Immature natural killer cell (primary cell): ENCODE measurements at regions not wholly inside any gene's neighbourhood (a gene's known extent, or its start where the extent isn't known, plus 50 kb on each side); places are given as distances from the start of the nearest gene placed in this dataset.
"Not testable (repeated sequence)": the region's sequence is repeated elsewhere in the genome, so short reads cannot be mapped to it uniquely, and the experiment has no call there.

Experiments used
- DNase-seq, 3 donors: peaks; one replicate each; pipeline ENCODE4 v3.0.0; 2022; ENCODE audit warnings: mixed read lengths in 1 of 3
- H3K27ac Mint-ChIP-seq, 6 donors: one replicate each; pipeline ENCODE4 v1.8.0; 2020; ENCODE audit warnings: mixed read lengths in 6 of 6, mild to moderate bottlenecking in 5 of 6, inconsistent platforms in 4 of 6, moderate library complexity in 3 of 6
- H3K27me3 Mint-ChIP-seq, 3 donors: one replicate each; pipeline ENCODE4 v1.8.0; 2020 to 2021; ENCODE audit warnings: low read depth in 3 of 3, mild to moderate bottlenecking in 3 of 3, mixed read lengths in 3 of 3, moderate library complexity in 3 of 3, inconsistent platforms in 1 of 3
- H3K36me3 Mint-ChIP-seq, 3 donors: one replicate each; pipeline ENCODE4 v1.8.0; 2020; ENCODE audit warnings: mixed read lengths in 3 of 3, inconsistent platforms in 2 of 3, mild to moderate bottlenecking in 2 of 3
- H3K4me1 Mint-ChIP-seq, 2 donors: one replicate each; pipeline ENCODE4 v1.8.0; 2020; ENCODE audit warnings: inconsistent platforms in 2 of 2, mild to moderate bottlenecking in 2 of 2, mixed read lengths in 2 of 2, moderate library complexity in 1 of 2
- H3K4me3 Mint-ChIP-seq, 5 donors: one replicate each; pipeline ENCODE4 v1.8.0; 2020; ENCODE audit warnings: mild to moderate bottlenecking in 5 of 5, mixed read lengths in 5 of 5, inconsistent platforms in 3 of 5, moderate library complexity in 3 of 5
- H3K9me3 Mint-ChIP-seq, 6 donors: one replicate each; pipeline ENCODE4 v1.8.0; 2020; ENCODE audit warnings: mild to moderate bottlenecking in 6 of 6, mixed read lengths in 6 of 6, inconsistent platforms in 4 of 6, moderate library complexity in 3 of 6

GRCh38 chr12:58009405-58010195 lies 68.2 kb downstream of the ATP23 start:
- H3K36me3 Mint-ChIP-seq = no peaks in the 10 kb centered on the region
- peaks cover 0 to 6% (median 0%) of the 10 kb centered on the region in 6 donors for H3K9me3 Mint-ChIP-seq
- peaks cover 0 to 5% (median under 1%) of the 10 kb centered on the region in 3 donors for H3K27me3 Mint-ChIP-seq
- no peak for DNase-seq
- H3K4me1 Mint-ChIP-seq = no peaks in the 10 kb centered on the region
- H3K27ac Mint-ChIP-seq = no peak overlapping the region
- H3K4me3 Mint-ChIP-seq = no peak overlapping the region

- Mint-ChIP-seq H3K4me1 (no peaks in the 10 kb centered on the region), H3K27ac (no peak overlapping the region), H3K9me3 (peaks cover 0 to 3% (median 0%) of the 10 kb centered on the region in 6 donors), H3K36me3 (no peaks in the 10 kb centered on the region), H3K27me3 (peaks cover 0 to 2% (median 0%) of the 10 kb centered on the region in 3 donors), H3K4me3 (no peak overlapping the region)
- no peak for DNase-seq
These were observed 70.3 kb downstream of the ATP23 start for GRCh38 chr12:58011676-58012075.

GRCh38 chr12:58022379-58023020 lies 81.1 kb downstream of the ATP23 start:
- H3K36me3 Mint-ChIP-seq, DNase-seq, H3K4me3 Mint-ChIP-seq, H3K4me1 Mint-ChIP-seq, H3K27ac Mint-ChIP-seq: not testable (repeated sequence)
- Mint-ChIP-seq H3K9me3 (peaks cover 0 to 24% (median 4%) of the 10 kb centered on the region in 6 donors), H3K27me3 (peaks cover 7 to 16% (median 8%) of the 10 kb centered on the region in 3 donors)

GRCh38 chr12:58025431-58025830 lies 84.1 kb downstream of the ATP23 start:
- Mint-ChIP-seq H3K4me3 (no peak overlapping the region), H3K9me3 (peaks cover 0 to 4% (median 0%) of the 10 kb centered on the region in 6 donors), H3K27ac (no peak overlapping the region), H3K27me3 (peaks cover 5 to 11% (median 6%) of the 10 kb centered on the region in 3 donors), H3K36me3 (no peaks in the 10 kb centered on the region), H3K4me1 (no peaks in the 10 kb centered on the region)
- no peak for DNase-seq

- Mint-ChIP-seq H3K4me3 (no peak overlapping the region), H3K36me3 (no peaks in the 10 kb centered on the region), H3K4me1 (no peaks in the 10 kb centered on the region), H3K27me3 (peaks cover 4 to 11% (median 5%) of the 10 kb centered on the region in 3 donors), H3K27ac (no peak overlapping the region), H3K9me3 (peaks cover 0 to 4% (median 0%) of the 10 kb centered on the region in 6 donors)
- no peak for DNase-seq
These were observed 85.1 kb downstream of the ATP23 start for GRCh38 chr12:58026426-58026825.

GRCh38 chr12:58026897-58027891 lies 85.8 kb downstream of the ATP23 start:
- Mint-ChIP-seq H3K4me3 (no peak overlapping the region), H3K9me3 (peaks cover 0 to 7% (median 3%) of the 10 kb centered on the region in 6 donors), H3K4me1 (no peaks in the 10 kb centered on the region), H3K27me3 (peaks cover 4 to 11% (median 5%) of the 10 kb centered on the region in 3 donors), H3K36me3 (no peaks in the 10 kb centered on the region), H3K27ac (no peak overlapping the region)
- no peak for DNase-seq

GRCh38 chr12:58028294-58028693 lies 86.9 kb downstream of the ATP23 start:
- Mint-ChIP-seq H3K9me3 (peaks cover 0 to 17% (median 4%) of the 10 kb centered on the region in 6 donors), H3K4me1 (no peaks in the 10 kb centered on the region), H3K36me3 (no peaks in the 10 kb centered on the region), H3K27me3 (peaks cover 5 to 11% (median 5%) of the 10 kb centered on the region in 3 donors), H3K27ac (no peak overlapping the region), H3K4me3 (no peak overlapping the region)
- DNase-seq = no peak

- Mint-ChIP-seq H3K9me3 (peaks cover 0 to 20% (median 6%) of the 10 kb centered on the region in 6 donors), H3K27ac (no peak overlapping the region), H3K4me1 (no peaks in the 10 kb centered on the region), H3K27me3 (peaks cover 5 to 9% (median 5%) of the 10 kb centered on the region in 3 donors), H3K4me3 (no peak overlapping the region), H3K36me3 (no peaks in the 10 kb centered on the region)
- DNase-seq = no peak
These were observed 87.9 kb downstream of the ATP23 start for GRCh38 chr12:58029260-58029659.

GRCh38 chr12:58030566-58031279 lies 89.4 kb downstream of the ATP23 start:
- Mint-ChIP-seq H3K4me1 (no peaks in the 10 kb centered on the region), H3K36me3 (no peaks in the 10 kb centered on the region), H3K27ac (no peak overlapping the region), H3K9me3 (peaks cover 0 to 29% (median 7%) of the 10 kb centered on the region in 6 donors), H3K27me3 (peaks cover 5 to 6% (median 5%) of the 10 kb centered on the region in 3 donors), H3K4me3 (no peak overlapping the region)
- DNase-seq = no peak

- Mint-ChIP-seq H3K9me3 (peaks cover 5 to 35% (median 10%) of the 10 kb centered on the region in 6 donors), H3K4me3 (no peak overlapping the region), H3K4me1 (no peaks in the 10 kb centered on the region), H3K27ac (no peak overlapping the region), H3K36me3 (peaks cover 0 to 3% (median 0%) of the 10 kb centered on the region in 3 donors), H3K27me3 (peaks cover 3 to 5% (median 3%) of the 10 kb centered on the region in 3 donors)
- no peak for DNase-seq
These were observed 90.8 kb downstream of the ATP23 start for GRCh38 chr12:58032156-58032555.

GRCh38 chr12:58033831-58034230 lies 92.5 kb downstream of the ATP23 start:
- Mint-ChIP-seq H3K36me3 (peaks cover 0 to 3% (median 0%) of the 10 kb centered on the region in 3 donors), H3K27me3 (peaks cover 0 to 5% (median 3%) of the 10 kb centered on the region in 3 donors), H3K4me1 (no peaks in the 10 kb centered on the region), H3K9me3 (peaks cover 8 to 47% (median 13%) of the 10 kb centered on the region in 6 donors), H3K4me3 (no peak overlapping the region), H3K27ac (no peak overlapping the region)
- DNase-seq = no peak

- H3K9me3 Mint-ChIP-seq = peaks cover 8 to 51% (median 14%) of the 10 kb centered on the region in 6 donors
- no peak overlapping the region for H3K4me3 Mint-ChIP-seq
- H3K27me3 Mint-ChIP-seq = peaks cover 0 to 5% (median 3%) of the 10 kb centered on the region in 3 donors
- no peaks in the 10 kb centered on the region for H3K4me1 Mint-ChIP-seq
- H3K27ac Mint-ChIP-seq = no peak overlapping the region
- no peak for DNase-seq
- H3K36me3 Mint-ChIP-seq = peaks cover 0 to 3% (median 0%) of the 10 kb centered on the region in 3 donors
These were observed 92.9 kb downstream of the ATP23 start for GRCh38 chr12:58034311-58034710.

GRCh38 chr12:58034712-58035111 lies 93.3 kb downstream of the ATP23 start:
- DNase-seq = no peak
- H3K27me3 Mint-ChIP-seq = peaks cover 0 to 5% (median 2%) of the 10 kb centered on the region in 3 donors
- H3K27ac Mint-ChIP-seq = no peak overlapping the region
- peaks cover 8 to 52% (median 14%) of the 10 kb centered on the region in 6 donors for H3K9me3 Mint-ChIP-seq
- H3K36me3 Mint-ChIP-seq = peaks cover 0 to 3% (median 0%) of the 10 kb centered on the region in 3 donors
- no peaks in the 10 kb centered on the region for H3K4me1 Mint-ChIP-seq
- no peak overlapping the region for H3K4me3 Mint-ChIP-seq
